ENCODE measurements at regions not wholly inside any gene's neighbourhood (a gene's known extent, or its start where the extent isn't known, plus 50 kb on each side); places are given as distances from the start of the nearest gene placed in this dataset.

GRCh38 chr17:15117239-15117638 lies 147.9 kb downstream of the PMP22 start:
- no peak overlapping the region for H3K4me3 ChIP-seq (ENCODE audit: low read length)
- DNase-seq (ENCODE audit: low read depth, low spot score), result no peak

- no peak overlapping the region for H3K4me3 ChIP-seq (ENCODE audit: low read length)
- DNase-seq (ENCODE audit: low read depth, low spot score), result no peak
Observed at GRCh38 chr17:15112846-15113617, 152.1 kb downstream of the PMP22 start.

GRCh38 chr17:15109608-15110007 lies 155.5 kb downstream of the PMP22 start:
- DNase-seq (ENCODE audit: low read depth, low spot score), result no peak
- no peak overlapping the region for H3K4me3 ChIP-seq (ENCODE audit: low read length)

- H3K4me3 ChIP-seq (ENCODE audit: low read length), result no peak overlapping the region
- no peak for DNase-seq (ENCODE audit: low read depth, low spot score)
Observed at GRCh38 chr17:15108992-15109391, 156.1 kb downstream of the PMP22 start.

- no peak for DNase-seq (ENCODE audit: low read depth, low spot score)
- H3K4me3 ChIP-seq (ENCODE audit: low read length), result no peak overlapping the region
Observed at GRCh38 chr17:15106540-15106939, 158.6 kb downstream of the PMP22 start.

GRCh38 chr17:15103785-15104184 lies 161.3 kb downstream of the PMP22 start:
- no peak overlapping the region for H3K4me3 ChIP-seq (ENCODE audit: low read length)
- no peak for DNase-seq (ENCODE audit: low read depth, low spot score)

- H3K4me3 ChIP-seq (ENCODE audit: low read length), result no peak overlapping the region
- DNase-seq (ENCODE audit: low read depth, low spot score), result no peak
Observed at GRCh38 chr17:15101175-15101574, 164.0 kb downstream of the PMP22 start.

GRCh38 chr17:15096511-15096910 lies 168.6 kb downstream of the PMP22 start:
- H3K4me3 ChIP-seq (ENCODE audit: low read length), result no peak overlapping the region
- DNase-seq (ENCODE audit: low read depth, low spot score), result no peak

GRCh38 chr17:15095935-15096334 lies 169.2 kb downstream of the PMP22 start:
- DNase-seq (ENCODE audit: low read depth, low spot score), result no peak
- H3K4me3 ChIP-seq (ENCODE audit: low read length), result no peak overlapping the region

- DNase-seq (ENCODE audit: low read depth, low spot score), result no peak
Observed at GRCh38 chr17:15092762-15093161, 172.4 kb downstream of the PMP22 start.

GRCh38 chr17:15092261-15092660 lies 172.9 kb downstream of the PMP22 start:
- H3K4me3 ChIP-seq (ENCODE audit: low read length), result no peak overlapping the region
- no peak for DNase-seq (ENCODE audit: low read depth, low spot score)

More at GRCh38 chr17:15092762-15093161, 172.4 kb downstream of the PMP22 start:
- no peak overlapping the region for H3K4me3 ChIP-seq (ENCODE audit: low read length)

- H3K4me3 ChIP-seq (ENCODE audit: low read length), result no peak overlapping the region
- no peak for DNase-seq (ENCODE audit: low read depth, low spot score)
Observed at GRCh38 chr17:15091825-15092224, 173.3 kb downstream of the PMP22 start.

GRCh38 chr17:15090533-15090932 lies 174.6 kb downstream of the PMP22 start:
- H3K4me3 ChIP-seq (ENCODE audit: low read length), result no peak overlapping the region

GRCh38 chr17:15087946-15088345 lies 177.2 kb downstream of the PMP22 start:
- DNase-seq (ENCODE audit: low read depth, low spot score), result no peak
- H3K4me3 ChIP-seq (ENCODE audit: low read length), result no peak overlapping the region

More at GRCh38 chr17:15090533-15090932, 174.6 kb downstream of the PMP22 start:
- no peak for DNase-seq (ENCODE audit: low read depth, low spot score)

GRCh38 chr17:15086776-15087295 lies 178.3 kb downstream of the PMP22 start:
- no peak for DNase-seq (ENCODE audit: low read depth, low spot score)
- H3K4me3 ChIP-seq (ENCODE audit: low read length), result no peak overlapping the region

GRCh38 chr17:15085890-15086677 lies 179.0 kb downstream of the PMP22 start:
- no peak overlapping the region for H3K4me3 ChIP-seq (ENCODE audit: low read length)
- no peak for DNase-seq (ENCODE audit: low read depth, low spot score)

- DNase-seq (ENCODE audit: low read depth, low spot score), result no peak
- no peak overlapping the region for H3K4me3 ChIP-seq (ENCODE audit: low read length)
Observed at GRCh38 chr17:15083225-15083624, 181.9 kb downstream of the PMP22 start.

- no peak overlapping the region for H3K4me3 ChIP-seq (ENCODE audit: low read length)
- DNase-seq (ENCODE audit: low read depth, low spot score), result no peak
Observed at GRCh38 chr17:15081008-15081407, 184.1 kb downstream of the PMP22 start.

GRCh38 chr17:15078570-15078969 lies 186.6 kb downstream of the PMP22 start:
- no peak overlapping the region for H3K4me3 ChIP-seq (ENCODE audit: low read length)
- no peak for DNase-seq (ENCODE audit: low read depth, low spot score)

GRCh38 chr17:15076991-15077663 lies 188.0 kb downstream of the PMP22 start:
- DNase-seq (ENCODE audit: low read depth, low spot score), result no peak
- no peak overlapping the region for H3K4me3 ChIP-seq (ENCODE audit: low read length)
